SK-N-SH treated with all-trans-retinoic acid at 6 μM for 48 hours (cell line): ENCODE measurements at regions not wholly inside any gene's neighbourhood (a gene's known extent, or its start where the extent isn't known, plus 50 kb on each side); places are given as distances from the start of the nearest gene placed in this dataset.

Source experiments
- BACH2 ChIP-seq: fragments of 250-450 bp; sonication (Bioruptor Pico); IDR thresholded peaks from 2 replicates; pipeline ENCODE4 v1.9.0; 2021; ENCODE audit warnings: mild to moderate bottlenecking, borderline replicate concordance
- ISL1 ChIP-seq: fragments of 250-450 bp; sonication (Bioruptor Pico); IDR thresholded peaks from 2 replicates; pipeline ENCODE4 v2.1.2; 2022; ENCODE audit warnings: mild to moderate bottlenecking, moderate library complexity
- SNAI2 ChIP-seq: fragments of 250-450 bp; sonication (Bioruptor Pico); IDR thresholded peaks from 2 replicates; pipeline ENCODE4 v1.5.0; 2020; ENCODE audit warnings: mild to moderate bottlenecking, moderate library complexity
- TCF4 ChIP-seq: fragments of 250-450 bp; sonication (Bioruptor Pico); IDR thresholded peaks from 2 replicates; pipeline ENCODE4 v1.8.0; 2021; ENCODE audit warnings: mild to moderate bottlenecking, moderate library complexity, borderline replicate concordance
- ZC3H10 ChIP-seq: fragments of 250-450 bp; sonication (Bioruptor Pico); IDR thresholded peaks from 2 replicates; pipeline ENCODE4 v1.5.1; 2021; ENCODE audit warnings: mild to moderate bottlenecking, moderate library complexity
- ZFP3 ChIP-seq: fragments of 250-450 bp; sonication (Bioruptor Pico); IDR thresholded peaks from 2 replicates; pipeline ENCODE4 v1.5.0; 2020; ENCODE audit warnings: mild to moderate bottlenecking, moderate library complexity
- ZFP30 ChIP-seq: fragments of 450-650 bp; formaldehyde crosslinking; IDR thresholded peaks from 2 replicates; pipeline ENCODE4 v1.5.0; 2022; ENCODE audit warnings: mild to moderate bottlenecking, moderate library complexity
- ZNF565 ChIP-seq: fragments of 450-650 bp; formaldehyde crosslinking; conservative IDR thresholded peaks from 2 replicates; pipeline ENCODE4 v1.5.0; 2020; ENCODE audit warnings: low read depth, mild to moderate bottlenecking, moderate library complexity
- ZNF8 ChIP-seq: fragments of 450-650 bp; formaldehyde crosslinking; IDR thresholded peaks from 2 replicates; pipeline ENCODE4 v1.5.0; 2020; ENCODE audit warnings: mild to moderate bottlenecking, moderate library complexity
- TF ChIP-seq, protein P1 (sequence below): fragments of 250-450 bp; sonication (Bioruptor Pico); IDR thresholded peaks from 2 replicates; pipeline ENCODE4 v1.5.0; 2020; ENCODE audit warnings: mild to moderate bottlenecking, moderate library complexity
- TF ChIP-seq, protein P2 (sequence below): fragments of 250-450 bp; sonication (Bioruptor Pico); IDR thresholded peaks from 2 replicates; pipeline ENCODE4 v1.8.0; 2021; ENCODE audit warnings: low read depth, mild to moderate bottlenecking, moderate library complexity, borderline replicate concordance
- TF ChIP-seq, protein P3 (sequence below): fragments of 250-450 bp; sonication (Bioruptor Pico); IDR thresholded peaks from 2 replicates; pipeline ENCODE4 v1.5.1; 2020; ENCODE audit warnings: low read depth, mild to moderate bottlenecking, moderate library complexity

GRCh38 chr11:97109078-97109477, 719.3 kb downstream of the JRKL start:
- TF ChIP-seq, protein P1, sequence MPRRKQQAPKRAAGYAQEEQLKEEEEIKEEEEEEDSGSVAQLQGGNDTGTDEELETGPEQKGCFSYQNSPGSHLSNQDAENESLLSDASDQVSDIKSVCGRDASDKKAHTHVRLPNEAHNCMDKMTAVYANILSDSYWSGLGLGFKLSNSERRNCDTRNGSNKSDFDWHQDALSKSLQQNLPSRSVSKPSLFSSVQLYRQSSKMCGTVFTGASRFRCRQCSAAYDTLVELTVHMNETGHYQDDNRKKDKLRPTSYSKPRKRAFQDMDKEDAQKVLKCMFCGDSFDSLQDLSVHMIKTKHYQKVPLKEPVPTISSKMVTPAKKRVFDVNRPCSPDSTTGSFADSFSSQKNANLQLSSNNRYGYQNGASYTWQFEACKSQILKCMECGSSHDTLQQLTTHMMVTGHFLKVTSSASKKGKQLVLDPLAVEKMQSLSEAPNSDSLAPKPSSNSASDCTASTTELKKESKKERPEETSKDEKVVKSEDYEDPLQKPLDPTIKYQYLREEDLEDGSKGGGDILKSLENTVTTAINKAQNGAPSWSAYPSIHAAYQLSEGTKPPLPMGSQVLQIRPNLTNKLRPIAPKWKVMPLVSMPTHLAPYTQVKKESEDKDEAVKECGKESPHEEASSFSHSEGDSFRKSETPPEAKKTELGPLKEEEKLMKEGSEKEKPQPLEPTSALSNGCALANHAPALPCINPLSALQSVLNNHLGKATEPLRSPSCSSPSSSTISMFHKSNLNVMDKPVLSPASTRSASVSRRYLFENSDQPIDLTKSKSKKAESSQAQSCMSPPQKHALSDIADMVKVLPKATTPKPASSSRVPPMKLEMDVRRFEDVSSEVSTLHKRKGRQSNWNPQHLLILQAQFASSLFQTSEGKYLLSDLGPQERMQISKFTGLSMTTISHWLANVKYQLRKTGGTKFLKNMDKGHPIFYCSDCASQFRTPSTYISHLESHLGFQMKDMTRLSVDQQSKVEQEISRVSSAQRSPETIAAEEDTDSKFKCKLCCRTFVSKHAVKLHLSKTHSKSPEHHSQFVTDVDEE, result no peak
- TF ChIP-seq, protein P2, sequence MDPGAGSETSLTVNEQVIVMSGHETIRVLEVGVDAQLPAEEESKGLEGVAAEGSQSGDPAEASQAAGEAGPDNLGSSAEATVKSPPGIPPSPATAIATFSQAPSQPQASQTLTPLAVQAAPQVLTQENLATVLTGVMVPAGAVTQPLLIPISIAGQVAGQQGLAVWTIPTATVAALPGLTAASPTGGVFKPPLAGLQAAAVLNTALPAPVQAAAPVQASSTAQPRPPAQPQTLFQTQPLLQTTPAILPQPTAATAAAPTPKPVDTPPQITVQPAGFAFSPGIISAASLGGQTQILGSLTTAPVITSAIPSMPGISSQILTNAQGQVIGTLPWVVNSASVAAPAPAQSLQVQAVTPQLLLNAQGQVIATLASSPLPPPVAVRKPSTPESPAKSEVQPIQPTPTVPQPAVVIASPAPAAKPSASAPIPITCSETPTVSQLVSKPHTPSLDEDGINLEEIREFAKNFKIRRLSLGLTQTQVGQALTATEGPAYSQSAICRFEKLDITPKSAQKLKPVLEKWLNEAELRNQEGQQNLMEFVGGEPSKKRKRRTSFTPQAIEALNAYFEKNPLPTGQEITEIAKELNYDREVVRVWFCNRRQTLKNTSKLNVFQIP (CRISPR knock-in tag), result no peak
- no peak for TF ChIP-seq TCF4
- no peak for TF ChIP-seq ZNF565
- TF ChIP-seq BACH2, result no peak
- TF ChIP-seq ZFP30 (CRISPR knock-in tag), result no peak
- TF ChIP-seq SNAI2 (CRISPR knock-in tag), result no peak
- TF ChIP-seq ZFP3 (CRISPR knock-in tag), result no peak
- no peak for TF ChIP-seq ZC3H10 (CRISPR knock-in tag)
- TF ChIP-seq, protein P3, sequence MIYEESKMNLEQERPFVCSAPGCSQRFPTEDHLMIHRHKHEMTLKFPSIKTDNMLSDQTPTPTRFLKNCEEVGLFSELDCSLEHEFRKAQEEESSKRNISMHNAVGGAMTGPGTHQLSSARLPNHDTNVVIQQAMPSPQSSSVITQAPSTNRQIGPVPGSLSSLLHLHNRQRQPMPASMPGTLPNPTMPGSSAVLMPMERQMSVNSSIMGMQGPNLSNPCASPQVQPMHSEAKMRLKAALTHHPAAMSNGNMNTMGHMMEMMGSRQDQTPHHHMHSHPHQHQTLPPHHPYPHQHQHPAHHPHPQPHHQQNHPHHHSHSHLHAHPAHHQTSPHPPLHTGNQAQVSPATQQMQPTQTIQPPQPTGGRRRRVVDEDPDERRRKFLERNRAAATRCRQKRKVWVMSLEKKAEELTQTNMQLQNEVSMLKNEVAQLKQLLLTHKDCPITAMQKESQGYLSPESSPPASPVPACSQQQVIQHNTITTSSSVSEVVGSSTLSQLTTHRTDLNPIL, result no peak
- no peak for TF ChIP-seq ZNF8 (CRISPR knock-in tag)
- no peak for TF ChIP-seq ISL1 (CRISPR knock-in tag)
